ENCODE measurements at regions not wholly inside any gene's neighbourhood (a gene's known extent, or its start where the extent isn't known, plus 50 kb on each side); places are given as distances from the start of the nearest gene placed in this dataset.

- TF ChIP-seq, protein P1, sequence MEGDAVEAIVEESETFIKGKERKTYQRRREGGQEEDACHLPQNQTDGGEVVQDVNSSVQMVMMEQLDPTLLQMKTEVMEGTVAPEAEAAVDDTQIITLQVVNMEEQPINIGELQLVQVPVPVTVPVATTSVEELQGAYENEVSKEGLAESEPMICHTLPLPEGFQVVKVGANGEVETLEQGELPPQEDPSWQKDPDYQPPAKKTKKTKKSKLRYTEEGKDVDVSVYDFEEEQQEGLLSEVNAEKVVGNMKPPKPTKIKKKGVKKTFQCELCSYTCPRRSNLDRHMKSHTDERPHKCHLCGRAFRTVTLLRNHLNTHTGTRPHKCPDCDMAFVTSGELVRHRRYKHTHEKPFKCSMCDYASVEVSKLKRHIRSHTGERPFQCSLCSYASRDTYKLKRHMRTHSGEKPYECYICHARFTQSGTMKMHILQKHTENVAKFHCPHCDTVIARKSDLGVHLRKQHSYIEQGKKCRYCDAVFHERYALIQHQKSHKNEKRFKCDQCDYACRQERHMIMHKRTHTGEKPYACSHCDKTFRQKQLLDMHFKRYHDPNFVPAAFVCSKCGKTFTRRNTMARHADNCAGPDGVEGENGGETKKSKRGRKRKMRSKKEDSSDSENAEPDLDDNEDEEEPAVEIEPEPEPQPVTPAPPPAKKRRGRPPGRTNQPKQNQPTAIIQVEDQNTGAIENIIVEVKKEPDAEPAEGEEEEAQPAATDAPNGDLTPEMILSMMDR (IDR thresholded peaks at IDR 0.05; ENCODE audit: poor library complexity, severe bottlenecking) = no peak
- no peak for TF ChIP-seq MXI1 (conservative IDR thresholded peaks at IDR 0.05; ENCODE audit: poor library complexity, severe bottlenecking)
Measured at GRCh38 chr3:166560253-166560652, 723.0 kb upstream of the BCHE start.

Data from neural cell (in vitro differentiated cells).